Activated CD8-positive, alpha-beta T cell treated with anti-CD3 and anti-CD28 coated beads, Interleukin-2, amount 10 ng/mL, durations not matched to agents 7 days and 5 days (primary cell): ENCODE measurements at regions not wholly inside any gene's neighbourhood (a gene's known extent, or its start where the extent isn't known, plus 50 kb on each side); places are given as distances from the start of the nearest gene placed in this dataset.
"Not testable (repeated sequence)": the region's sequence is repeated elsewhere in the genome, so short reads cannot be mapped to it uniquely, and the experiment has no call there.

Source experiments
- ATAC-seq: fragments of 150-1000 bp; cut with Tn5 transposase; one replicate; pipeline ENCODE4 v1.10.0; 2021; ENCODE audit warnings: moderate library complexity
- CTCF ChIA-PET: fragments of 350-600 bp; sonication (Branson Sonifier 250); formaldehyde crosslinking; loops from one replicate; lab custom pipeline; 2021; ENCODE audit warnings: antibody characterized with exemption; lab: Charles Lee
- POLR2A ChIA-PET: fragments of 350-600 bp; sonication (Branson Sonifier 250); formaldehyde crosslinking; loops from one replicate; lab custom pipeline; 2021; ENCODE audit warnings: antibody characterized with exemption; lab: Charles Lee
- DNase-seq: peaks from one replicate; pipeline ENCODE4 v3.0.0-alpha.2; 2020
- H3K27ac Mint-ChIP-seq: one replicate; pipeline ENCODE4 v1.8.0; 2021; ENCODE audit warnings: mild to moderate bottlenecking, mixed read lengths
- H3K27me3 Mint-ChIP-seq: one replicate; pipeline ENCODE4 v1.8.0; 2021; ENCODE audit warnings: low read depth, mixed read lengths
- H3K36me3 Mint-ChIP-seq: one replicate; pipeline ENCODE4 v1.8.0; 2021; ENCODE audit warnings: low read depth, mixed read lengths
- H3K4me1 Mint-ChIP-seq: one replicate; pipeline ENCODE4 v1.8.0; 2021; ENCODE audit warnings: low read depth, mixed read lengths
- H3K4me3 Mint-ChIP-seq: one replicate; pipeline ENCODE4 v1.8.0; 2021; ENCODE audit warnings: mild to moderate bottlenecking, mixed read lengths
- H3K9me3 Mint-ChIP-seq: one replicate; pipeline ENCODE4 v1.8.0; 2022; ENCODE audit warnings: mixed read lengths; ENCODE audit not compliant: insufficient read depth

GRCh38 chr1:244322181-244322580 is 129.5 kb downstream of the ADSS2 start:
- peaks cover 4% of the 10 kb centered on the region for H3K9me3 Mint-ChIP-seq
- H3K4me3 Mint-ChIP-seq = no peak overlapping the region
- H3K4me1 Mint-ChIP-seq = peaks cover 72% of the 10 kb centered on the region
- POLR2A ChIA-PET = interaction anchor here (0.5 to 1.9 kb wide), 3 partner anchors 109 to 1844 kb away, joined by 3 to 5 read pairs (median 5); no protein-coding TSS in a partner anchor
- H3K27ac Mint-ChIP-seq = peak overlapping the region; percentile 73
- DNase-seq = peak; percentile 18
- no peak for ATAC-seq
- CTCF ChIA-PET = interaction anchor here (0.9 to 1.9 kb wide), 2 partner anchors 11 to 23 kb away, joined by 3 to 5 read pairs; no protein-coding TSS in a partner anchor
- peaks cover 2% of the 10 kb centered on the region for H3K27me3 Mint-ChIP-seq
- H3K36me3 Mint-ChIP-seq = peaks cover 16% of the 10 kb centered on the region

DNA sequence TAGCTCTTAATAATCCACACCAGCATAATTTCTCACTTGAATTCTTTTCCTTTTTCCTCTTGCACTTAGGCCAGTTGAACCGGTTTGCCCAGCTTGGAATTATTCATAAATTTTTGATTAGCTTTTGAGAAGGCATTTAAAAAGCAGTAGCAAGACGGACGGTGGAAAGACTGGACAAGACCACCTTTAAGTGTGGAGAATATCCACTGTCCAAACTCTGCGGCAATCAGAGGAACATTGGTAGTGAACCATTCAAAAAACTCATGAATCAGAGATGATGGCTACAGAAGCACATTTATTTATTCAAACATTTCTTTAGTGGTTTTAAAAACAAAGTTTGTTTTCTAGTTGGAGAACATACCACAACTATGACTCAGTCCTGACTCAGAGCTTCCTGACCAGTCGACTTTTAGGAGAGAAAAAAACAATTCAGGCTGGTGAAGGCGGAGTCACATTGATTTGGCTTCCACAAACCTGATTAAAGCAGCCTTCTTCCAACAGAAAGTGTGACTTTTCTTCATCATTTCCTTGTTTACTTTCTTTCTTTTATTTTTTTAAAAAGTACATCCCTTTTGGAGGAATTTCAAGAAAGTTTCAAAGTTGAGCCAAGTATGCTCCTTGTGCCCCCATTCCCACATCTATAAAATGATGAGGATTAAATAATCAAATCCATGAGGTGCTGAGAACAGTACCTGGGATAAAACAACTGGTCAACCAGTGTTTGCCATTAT is 128.8 kb downstream of the ADSS2 start:
- peak overlapping the region; percentile 73 for H3K27ac Mint-ChIP-seq
- peak; percentile 40 for ATAC-seq
- peaks cover 72% of the 10 kb centered on the region for H3K4me1 Mint-ChIP-seq
- H3K36me3 Mint-ChIP-seq = peaks cover 16% of the 10 kb centered on the region
- H3K4me3 Mint-ChIP-seq = peak overlapping the region; percentile 41
- peaks cover 2% of the 10 kb centered on the region for H3K27me3 Mint-ChIP-seq
- ChIA-PET CTCF (interaction anchor here (0.9 to 1.9 kb wide), 2 partner anchors 12 to 24 kb away, joined by 3 to 5 read pairs; no protein-coding TSS in a partner anchor), POLR2A (interaction anchor here (0.5 to 1.9 kb wide), 3 partner anchors 108 to 1845 kb away, joined by 3 to 5 read pairs (median 5); no protein-coding TSS in a partner anchor)
- peak; percentile 61 for DNase-seq
- H3K9me3 Mint-ChIP-seq = peaks cover 4% of the 10 kb centered on the region

DNA sequence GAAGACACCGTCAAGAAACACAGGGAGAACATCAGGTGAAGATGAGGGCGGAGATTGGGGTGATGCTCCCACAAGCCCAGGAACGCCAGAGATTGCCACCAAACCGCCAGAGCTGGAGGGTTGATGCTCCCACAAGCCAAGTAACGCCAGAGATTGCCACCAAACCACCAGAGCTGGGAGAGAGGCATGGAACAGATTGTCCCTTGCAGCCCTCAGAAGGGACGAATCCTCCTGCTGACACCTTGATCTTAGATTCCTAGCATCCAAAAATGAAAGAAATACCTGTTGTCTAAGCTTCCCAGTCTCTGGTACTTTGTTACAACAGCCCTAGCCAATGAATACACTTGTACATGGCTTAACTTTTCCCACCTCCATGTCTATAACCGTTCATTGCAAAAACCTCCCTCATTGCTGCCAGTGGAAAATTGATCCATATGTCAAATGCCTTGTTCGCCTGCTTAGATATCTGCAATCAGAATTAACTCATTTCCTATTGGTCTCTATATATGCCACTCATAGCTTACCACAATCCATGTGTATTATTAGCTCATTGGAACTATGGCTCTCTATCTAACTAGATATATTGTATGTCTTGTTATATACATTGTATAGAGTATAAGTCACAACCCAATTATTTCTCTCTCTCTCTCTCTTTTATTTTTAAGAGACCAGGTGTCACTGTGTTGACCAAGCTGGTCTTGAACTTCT is 127.4 kb downstream of the ADSS2 start:
- CTCF ChIA-PET = interaction anchor here (0.6 to 2.6 kb wide), 4 partner anchors 13 to 123 kb away, joined by 3 to 10 read pairs (median 4); no protein-coding TSS in a partner anchor

DNA sequence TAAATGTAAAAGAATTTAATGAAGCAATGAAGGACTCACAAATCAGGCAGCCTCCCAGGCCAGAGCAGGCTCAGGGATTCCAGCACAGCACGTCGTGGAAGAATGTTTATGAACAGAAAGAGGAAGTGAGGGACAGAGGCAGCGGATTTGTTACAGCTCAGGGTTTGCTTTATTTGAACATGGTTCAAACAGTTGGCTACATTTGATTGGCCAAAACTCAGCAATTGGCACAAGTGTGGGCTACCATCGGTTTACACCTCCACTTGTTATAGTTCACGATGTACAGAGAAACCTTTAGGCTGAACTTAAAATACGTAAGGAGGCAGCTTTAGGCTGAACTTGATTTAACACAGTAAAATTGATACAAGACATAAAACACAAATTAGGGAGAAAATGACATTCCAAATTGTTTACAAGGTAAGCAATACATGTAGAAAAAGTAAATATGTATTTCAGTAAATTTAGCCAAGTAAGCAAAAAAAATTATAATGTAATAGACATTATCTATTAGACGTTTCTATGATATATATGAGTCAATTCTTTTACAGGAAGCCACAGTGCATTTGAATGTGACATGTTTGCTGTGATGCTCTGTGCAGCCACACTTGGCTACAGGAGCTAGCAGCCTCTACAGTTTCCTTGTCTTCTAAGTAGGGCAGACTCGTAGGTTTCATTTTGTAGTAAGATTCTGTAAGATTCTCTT is 126.5 kb downstream of the ADSS2 start:
- Mint-ChIP-seq H3K36me3 (peaks cover 11% of the 10 kb centered on the region), H3K4me1 (peaks cover 52% of the 10 kb centered on the region), H3K4me3 (peak overlapping the region; percentile 44), H3K9me3 (peaks cover 11% of the 10 kb centered on the region), H3K27ac (peak overlapping the region; percentile 82), H3K27me3 (peaks cover 4% of the 10 kb centered on the region)
- peak; percentile 86 for ATAC-seq
- POLR2A ChIA-PET = interaction anchor here (0.6 to 2.2 kb wide), 7 partner anchors 14 to 277 kb away, joined by 3 to 13 read pairs (median 3); partner anchors contain the start of gene ADSS2
- DNase-seq = peak; percentile 55
- CTCF ChIA-PET = interaction anchor here (0.6 to 2.6 kb wide), 6 partner anchors 12 to 127 kb away, joined by 3 to 10 read pairs (median 3); no protein-coding TSS in a partner anchor

More for the DNA sequence above, 127.4 kb downstream of the ADSS2 start:
- ATAC-seq (no peak), DNase-seq (peak; percentile 10)
- Mint-ChIP-seq H3K9me3 (peaks cover 11% of the 10 kb centered on the region), H3K4me3 (peak overlapping the region; percentile 44), H3K27me3 (peaks cover 4% of the 10 kb centered on the region), H3K36me3 (peaks cover 16% of the 10 kb centered on the region), H3K4me1 (peaks cover 60% of the 10 kb centered on the region), H3K27ac (peak overlapping the region; percentile 82)
- POLR2A ChIA-PET = interaction anchor here (0.7 to 2.2 kb wide), 4 partner anchors 17 to 276 kb away, joined by 3 to 13 read pairs (median 5); partner anchors contain the start of gene ADSS2

DNA sequence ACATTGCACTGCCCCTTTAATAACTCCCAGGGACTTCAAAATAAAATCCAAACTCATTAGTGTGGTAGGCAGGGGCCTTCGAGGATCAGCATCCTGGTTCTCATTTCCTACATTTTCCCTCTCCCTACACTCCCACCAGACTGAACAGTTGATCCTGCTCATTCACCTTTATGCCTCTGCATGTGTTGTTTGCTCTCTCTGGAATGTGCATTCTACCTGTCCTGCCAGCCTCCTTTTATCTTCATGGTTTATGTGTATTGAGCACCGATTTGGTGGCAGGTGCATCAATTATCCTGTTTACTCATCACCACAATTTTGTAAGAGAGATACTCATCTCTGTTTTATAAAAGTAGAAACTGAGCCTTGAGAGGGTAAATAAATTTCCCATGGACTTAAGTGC is 125.0 kb downstream of the ADSS2 start:
- CTCF ChIA-PET = interaction anchor here (2.6 kb wide), 1 partner anchor 10 kb away, joined by 10 read pairs; no protein-coding TSS in a partner anchor
- H3K27me3 Mint-ChIP-seq = peaks cover 10% of the 10 kb centered on the region
- DNase-seq (no peak), ATAC-seq (no peak)
- POLR2A ChIA-PET = no interaction called here
- peaks cover 44% of the 10 kb centered on the region for H3K4me1 Mint-ChIP-seq
- H3K36me3 Mint-ChIP-seq = peaks cover 11% of the 10 kb centered on the region
- H3K4me3 Mint-ChIP-seq = no peak overlapping the region
- H3K9me3 Mint-ChIP-seq = peaks cover 11% of the 10 kb centered on the region
- H3K27ac Mint-ChIP-seq = no peak overlapping the region

DNA sequence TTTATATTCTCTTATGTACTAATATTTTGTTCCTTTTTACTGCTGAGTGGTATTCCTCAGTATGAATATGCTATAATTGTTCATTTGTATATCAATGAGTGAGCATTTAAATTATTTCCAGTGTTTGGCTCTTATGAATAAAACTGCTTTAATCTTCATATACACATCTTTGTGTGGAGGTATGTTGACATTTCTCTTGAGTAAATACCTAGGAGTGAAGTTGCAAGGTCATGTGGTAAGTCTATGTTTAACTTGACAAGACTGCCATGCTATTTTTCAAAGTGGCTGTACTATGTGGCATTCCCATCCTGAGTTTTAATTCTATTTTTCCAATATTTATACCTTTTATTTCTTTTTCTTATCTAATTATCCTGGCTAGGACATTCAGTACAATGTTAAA is 124.2 kb downstream of the ADSS2 start:
- H3K27ac Mint-ChIP-seq = no peak overlapping the region
- H3K4me1 Mint-ChIP-seq = peaks cover 37% of the 10 kb centered on the region
- peaks cover 12% of the 10 kb centered on the region for H3K27me3 Mint-ChIP-seq
- H3K4me3 Mint-ChIP-seq = no peak overlapping the region
- CTCF ChIA-PET = no interaction called here
- POLR2A ChIA-PET = no interaction called here
- no peak for DNase-seq
- peaks cover 11% of the 10 kb centered on the region for H3K36me3 Mint-ChIP-seq
- peaks cover 10% of the 10 kb centered on the region for H3K9me3 Mint-ChIP-seq
- no peak for ATAC-seq

DNA sequence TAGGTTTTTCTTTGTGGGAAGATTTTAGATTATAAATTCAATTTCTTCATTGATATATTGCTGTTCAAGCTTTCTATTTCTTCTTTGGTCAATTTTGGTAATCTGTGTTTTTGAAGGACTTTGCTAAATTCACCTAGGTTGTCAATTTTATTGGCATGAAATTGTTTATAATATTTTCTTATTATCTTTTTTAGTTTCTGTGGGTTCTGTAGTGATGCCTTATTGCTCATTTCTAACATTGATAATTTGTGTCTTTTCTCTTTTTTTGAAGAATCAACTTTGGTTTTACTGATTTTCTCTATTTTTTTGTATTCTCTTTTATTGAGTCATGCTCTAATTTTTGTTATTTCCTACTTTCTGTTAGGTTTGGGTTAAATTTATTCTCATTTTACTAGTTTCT is 123.2 kb downstream of the ADSS2 start:
- H3K36me3 Mint-ChIP-seq = peaks cover 7% of the 10 kb centered on the region
- CTCF ChIA-PET = no interaction called here
- POLR2A ChIA-PET = no interaction called here
- peaks cover 19% of the 10 kb centered on the region for H3K27me3 Mint-ChIP-seq
- peaks cover 8% of the 10 kb centered on the region for H3K9me3 Mint-ChIP-seq
- H3K4me1 Mint-ChIP-seq = peaks cover 33% of the 10 kb centered on the region
- DNase-seq (no peak), ATAC-seq (no peak)
- no peak overlapping the region for H3K27ac Mint-ChIP-seq
- no peak overlapping the region for H3K4me3 Mint-ChIP-seq

DNA sequence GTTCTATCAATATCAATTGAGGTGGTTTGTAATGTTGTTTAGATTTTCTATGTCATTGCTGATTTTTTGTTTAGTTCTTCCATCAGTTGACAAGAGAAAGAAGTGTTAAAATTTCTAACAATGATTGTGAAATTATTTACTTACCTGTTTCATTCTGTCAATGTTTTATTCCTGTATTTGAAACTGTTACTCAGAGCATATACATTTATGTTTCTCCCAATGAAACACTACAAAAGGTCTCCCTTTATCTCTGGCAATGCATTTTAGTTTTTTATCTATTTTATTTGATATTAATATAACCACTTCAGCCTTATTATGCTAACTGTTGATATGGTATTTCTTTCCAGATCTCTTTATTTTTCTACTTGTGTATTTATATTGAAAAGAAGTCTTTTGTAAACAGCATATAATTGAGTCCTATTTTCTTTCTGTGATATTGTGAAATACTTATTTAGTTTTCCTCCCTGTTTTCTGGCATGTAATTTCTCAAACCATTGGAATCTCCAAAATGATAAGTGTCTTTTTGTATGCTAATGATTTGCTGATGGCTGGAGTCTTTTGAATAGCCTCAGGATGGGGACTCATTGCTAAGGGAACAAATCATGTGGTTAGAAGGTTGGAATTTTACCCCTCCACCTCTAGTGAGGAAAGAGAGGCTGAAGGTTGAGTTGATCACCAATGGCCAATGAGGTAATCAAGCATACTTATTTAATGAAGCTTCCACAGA is 122.0 kb downstream of the ADSS2 start:
- ATAC-seq = no peak
- no peak overlapping the region for H3K27ac Mint-ChIP-seq
- no peak overlapping the region for H3K4me3 Mint-ChIP-seq
- peaks cover 32% of the 10 kb centered on the region for H3K27me3 Mint-ChIP-seq
- DNase-seq = no peak
- peaks cover 5% of the 10 kb centered on the region for H3K36me3 Mint-ChIP-seq
- H3K9me3 Mint-ChIP-seq = peaks cover 8% of the 10 kb centered on the region
- peaks cover 22% of the 10 kb centered on the region for H3K4me1 Mint-ChIP-seq
- ChIA-PET POLR2A (no interaction called here), CTCF (no interaction called here)

- DNase-seq (no peak), ATAC-seq (no peak)
- no peak overlapping the region for H3K27ac Mint-ChIP-seq
- ChIA-PET CTCF (no interaction called here), POLR2A (no interaction called here)
- H3K4me1 Mint-ChIP-seq = peaks cover 17% of the 10 kb centered on the region
- peaks cover 8% of the 10 kb centered on the region for H3K9me3 Mint-ChIP-seq
- H3K4me3 Mint-ChIP-seq = no peak overlapping the region
- H3K36me3 Mint-ChIP-seq = peaks cover 5% of the 10 kb centered on the region
- peaks cover 33% of the 10 kb centered on the region for H3K27me3 Mint-ChIP-seq
Observed at GRCh38 chr1:244330318-244330625, 121.4 kb downstream of the ADSS2 start.

GRCh38 chr1:244332761-244333160 is 118.9 kb downstream of the ADSS2 start:
- not testable (repeated sequence) for H3K36me3 Mint-ChIP-seq

DNA sequence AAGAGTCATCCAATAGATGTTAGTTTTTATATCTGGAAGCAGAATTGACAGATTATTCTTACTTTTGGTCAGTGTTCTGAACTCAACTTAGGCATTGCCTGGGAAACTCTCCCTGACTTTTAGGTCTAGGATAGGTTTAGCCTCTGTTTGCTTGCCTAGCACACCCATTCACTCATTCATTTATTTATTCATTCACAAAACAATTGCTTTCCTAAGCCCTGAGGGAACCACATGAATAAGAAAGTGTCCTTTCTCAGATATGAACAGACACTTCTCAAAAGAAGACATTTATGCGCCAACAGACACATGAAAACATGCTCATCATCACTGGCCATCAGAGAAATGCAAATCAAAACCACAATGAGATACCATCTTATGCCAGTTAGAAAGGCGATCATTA is 117.4 kb downstream of the ADSS2 start:
- H3K27ac Mint-ChIP-seq, H3K4me3 Mint-ChIP-seq, H3K9me3 Mint-ChIP-seq, CTCF ChIA-PET, POLR2A ChIA-PET, DNase-seq, ATAC-seq, H3K36me3 Mint-ChIP-seq: not testable (repeated sequence)
- Mint-ChIP-seq H3K4me1 (peaks cover 19% of the 10 kb centered on the region), H3K27me3 (peaks cover 30% of the 10 kb centered on the region)

More at GRCh38 chr1:244332761-244333160, 118.9 kb downstream of the ADSS2 start:
- H3K9me3 Mint-ChIP-seq, CTCF ChIA-PET, ATAC-seq, H3K27ac Mint-ChIP-seq, POLR2A ChIA-PET, H3K4me1 Mint-ChIP-seq, H3K4me3 Mint-ChIP-seq: not testable (repeated sequence)
- DNase-seq = peak; percentile 9
- peaks cover 31% of the 10 kb centered on the region for H3K27me3 Mint-ChIP-seq
